ENCODE measurements at regions not wholly inside any gene's neighbourhood (a gene's known extent, or its start where the extent isn't known, plus 50 kb on each side); places are given as distances from the start of the nearest gene placed in this dataset.
A peak's percentile ranks its signal among the peaks of the same experiment; 100 is the strongest.

- Histone ChIP-seq H3K4me1 (ENCODE audit: control insufficient read depth, insufficient read depth, low read length, poor library complexity, severe bottlenecking) (no peaks in the 10 kb centered on the region), H3K9me3 (ENCODE audit: control insufficient read depth in 2 of 2, low read length in 2 of 2) (peaks cover 0 to 2% of the 10 kb centered on the region in 2 experiments), H3K27me3 (ENCODE audit: control insufficient read depth, insufficient read depth, low read length) (peaks cover 19% of the 10 kb centered on the region), H3K27ac (ENCODE audit: insufficient read depth, low read length, poor library complexity, severe bottlenecking) (no peak overlapping the region), H3K4me3 (ENCODE audit: low read depth, low read length) (no peak overlapping the region), H3K36me3 (ENCODE audit: control insufficient read depth, insufficient read depth, low read length) (no peaks in the 10 kb centered on the region)
- Mint-ChIP-seq H3K9me3 (peaks cover 0 to 2% (median 0%) of the 10 kb centered on the region in 7 donors), H3K4me3 (no peak overlapping the region), H3K4me1 (no peaks in the 10 kb centered on the region), H3K27me3 (peaks cover 53% of the 10 kb centered on the region), H3K27ac (no peak overlapping the region), H3K36me3 (no peaks in the 10 kb centered on the region)
- no peak for DNase-seq
- ATAC-seq (ENCODE audit: low read depth in 2 of 2) = no peak
These were observed 205.6 kb downstream of the ALDH8A1 start for GRCh38 chr6:134744301-134744700.

GRCh38 chr6:134741200-134741536, 208.7 kb downstream of the ALDH8A1 start:
- no peak overlapping the region for H3K4me3 Mint-ChIP-seq
- Histone ChIP-seq H3K4me1 (ENCODE audit: control insufficient read depth, insufficient read depth, low read length, poor library complexity, severe bottlenecking) (no peaks in the 10 kb centered on the region), H3K27ac (ENCODE audit: insufficient read depth, low read length, poor library complexity, severe bottlenecking) (no peak overlapping the region), H3K9me3 (ENCODE audit: control insufficient read depth in 2 of 2, low read length in 2 of 2) (no peaks in the 10 kb centered on the region), H3K4me3 (ENCODE audit: low read depth, low read length) (no peak overlapping the region), H3K27me3 (ENCODE audit: control insufficient read depth, insufficient read depth, low read length) (peaks cover 18% of the 10 kb centered on the region), H3K36me3 (ENCODE audit: control insufficient read depth, insufficient read depth, low read length) (no peaks in the 10 kb centered on the region)
- no peaks in the 10 kb centered on the region for H3K36me3 Mint-ChIP-seq
- no peaks in the 10 kb centered on the region for H3K4me1 Mint-ChIP-seq
- H3K27ac Mint-ChIP-seq = no peak overlapping the region
- DNase-seq (no peak), ATAC-seq (ENCODE audit: low read depth in 2 of 2) (no peak)
- H3K27me3 Mint-ChIP-seq = peaks cover 48% of the 10 kb centered on the region
- no peaks in the 10 kb centered on the region for H3K9me3 Mint-ChIP-seq

- Histone ChIP-seq H3K27ac (ENCODE audit: insufficient read depth, low read length, poor library complexity, severe bottlenecking) (no peak overlapping the region), H3K36me3 (ENCODE audit: control insufficient read depth, insufficient read depth, low read length) (no peaks in the 10 kb centered on the region), H3K4me1 (ENCODE audit: control insufficient read depth, insufficient read depth, low read length, poor library complexity, severe bottlenecking) (no peaks in the 10 kb centered on the region), H3K4me3 (ENCODE audit: low read depth, low read length) (no peak overlapping the region), H3K9me3 (ENCODE audit: control insufficient read depth in 2 of 2, low read length in 2 of 2) (no peaks in the 10 kb centered on the region), H3K27me3 (ENCODE audit: control insufficient read depth, insufficient read depth, low read length) (peaks cover 13% of the 10 kb centered on the region)
- H3K27ac Mint-ChIP-seq = no peak overlapping the region
- H3K4me3 Mint-ChIP-seq = no peak overlapping the region
- H3K36me3 Mint-ChIP-seq = no peaks in the 10 kb centered on the region
- H3K27me3 Mint-ChIP-seq = peaks cover 47% of the 10 kb centered on the region
- no peaks in the 10 kb centered on the region for H3K4me1 Mint-ChIP-seq
- DNase-seq (no peak), ATAC-seq (ENCODE audit: low read depth in 2 of 2) (no peak)
- H3K9me3 Mint-ChIP-seq = no peaks in the 10 kb centered on the region
These were observed 209.3 kb downstream of the ALDH8A1 start for GRCh38 chr6:134740473-134741199.

- peaks cover 12% of the 10 kb centered on the region for H3K27me3 ChIP-seq (ENCODE audit: control insufficient read depth, insufficient read depth, low read length)
- DNase-seq (no peak), ATAC-seq (ENCODE audit: low read depth in 2 of 2) (no peak)
- H3K36me3 Mint-ChIP-seq = no peaks in the 10 kb centered on the region
- H3K27ac ChIP-seq (ENCODE audit: insufficient read depth, low read length, poor library complexity, severe bottlenecking) = no peak overlapping the region
- H3K36me3 ChIP-seq (ENCODE audit: control insufficient read depth, insufficient read depth, low read length) = no peaks in the 10 kb centered on the region
- H3K27me3 Mint-ChIP-seq = peaks cover 41% of the 10 kb centered on the region
- H3K9me3 Mint-ChIP-seq = no peaks in the 10 kb centered on the region
- H3K4me1 Mint-ChIP-seq = no peaks in the 10 kb centered on the region
- H3K4me3 ChIP-seq (ENCODE audit: low read depth, low read length) = no peak overlapping the region
- no peaks in the 10 kb centered on the region for H3K9me3 ChIP-seq (ENCODE audit: control insufficient read depth in 2 of 2, low read length in 2 of 2)
- H3K27ac Mint-ChIP-seq = no peak overlapping the region
- no peaks in the 10 kb centered on the region for H3K4me1 ChIP-seq (ENCODE audit: control insufficient read depth, insufficient read depth, low read length, poor library complexity, severe bottlenecking)
- H3K4me3 Mint-ChIP-seq = no peak overlapping the region
These were observed 209.9 kb downstream of the ALDH8A1 start for GRCh38 chr6:134740027-134740373.

GRCh38 chr6:134739299-134740026, 210.4 kb downstream of the ALDH8A1 start:
- H3K4me3 Mint-ChIP-seq = peak overlapping the region in 1 of 4 donors; percentile 43
- H3K4me1 Mint-ChIP-seq = no peaks in the 10 kb centered on the region
- H3K9me3 Mint-ChIP-seq = no peaks in the 10 kb centered on the region

GRCh38 chr6:134738211-134738885, 211.6 kb downstream of the ALDH8A1 start:
- ATAC-seq (ENCODE audit: low read depth in 2 of 2) = no peak
- no peak overlapping the region for H3K27ac Mint-ChIP-seq

More at GRCh38 chr6:134739299-134740026, 210.4 kb downstream of the ALDH8A1 start:
- no peaks in the 10 kb centered on the region for H3K36me3 ChIP-seq (ENCODE audit: control insufficient read depth, insufficient read depth, low read length)
- H3K27me3 ChIP-seq (ENCODE audit: control insufficient read depth, insufficient read depth, low read length) = peaks cover 16% of the 10 kb centered on the region
- Mint-ChIP-seq H3K36me3 (no peaks in the 10 kb centered on the region), H3K27me3 (peaks cover 40% of the 10 kb centered on the region), H3K27ac (no peak overlapping the region)
- no peak for DNase-seq
- no peak overlapping the region for H3K4me3 ChIP-seq (ENCODE audit: low read depth, low read length)
- ATAC-seq (ENCODE audit: low read depth in 2 of 2) = no peak
- H3K4me1 ChIP-seq (ENCODE audit: control insufficient read depth, insufficient read depth, low read length, poor library complexity, severe bottlenecking) = no peaks in the 10 kb centered on the region
- H3K27ac ChIP-seq (ENCODE audit: insufficient read depth, low read length, poor library complexity, severe bottlenecking) = no peak overlapping the region
- H3K9me3 ChIP-seq (ENCODE audit: control insufficient read depth in 2 of 2, low read length in 2 of 2) = no peaks in the 10 kb centered on the region

GRCh38 chr6:134735461-134735860, 214.4 kb downstream of the ALDH8A1 start:
- H3K9me3 Mint-ChIP-seq = no peaks in the 10 kb centered on the region
- no peak overlapping the region for H3K27ac Mint-ChIP-seq
- Histone ChIP-seq H3K36me3 (ENCODE audit: control insufficient read depth, insufficient read depth, low read length) (no peaks in the 10 kb centered on the region), H3K27me3 (ENCODE audit: control insufficient read depth, insufficient read depth, low read length) (peaks cover 17% of the 10 kb centered on the region), H3K9me3 (ENCODE audit: control insufficient read depth in 2 of 2, low read length in 2 of 2) (no peaks in the 10 kb centered on the region), H3K4me3 (ENCODE audit: low read depth, low read length) (no peak overlapping the region), H3K27ac (ENCODE audit: insufficient read depth, low read length, poor library complexity, severe bottlenecking) (no peak overlapping the region), H3K4me1 (ENCODE audit: control insufficient read depth, insufficient read depth, low read length, poor library complexity, severe bottlenecking) (no peaks in the 10 kb centered on the region)
- no peak overlapping the region for H3K4me3 Mint-ChIP-seq
- H3K27me3 Mint-ChIP-seq = peaks cover 27% of the 10 kb centered on the region
- no peak for ATAC-seq (ENCODE audit: low read depth in 2 of 2)
- no peak for DNase-seq
- H3K4me1 Mint-ChIP-seq = no peaks in the 10 kb centered on the region
- no peaks in the 10 kb centered on the region for H3K36me3 Mint-ChIP-seq

More at GRCh38 chr6:134738211-134738885, 211.6 kb downstream of the ALDH8A1 start:
- H3K4me1 Mint-ChIP-seq = no peaks in the 10 kb centered on the region
- no peaks in the 10 kb centered on the region for H3K36me3 ChIP-seq (ENCODE audit: control insufficient read depth, insufficient read depth, low read length)
- peaks cover 31% of the 10 kb centered on the region for H3K27me3 Mint-ChIP-seq
- H3K9me3 Mint-ChIP-seq = no peaks in the 10 kb centered on the region
- H3K36me3 Mint-ChIP-seq = no peaks in the 10 kb centered on the region
- H3K4me3 ChIP-seq (ENCODE audit: low read depth, low read length) = no peak overlapping the region
- no peak overlapping the region for H3K4me3 Mint-ChIP-seq
- H3K27ac ChIP-seq (ENCODE audit: insufficient read depth, low read length, poor library complexity, severe bottlenecking) = no peak overlapping the region
- DNase-seq = no peak
- H3K4me1 ChIP-seq (ENCODE audit: control insufficient read depth, insufficient read depth, low read length, poor library complexity, severe bottlenecking) = no peaks in the 10 kb centered on the region
- no peaks in the 10 kb centered on the region for H3K9me3 ChIP-seq (ENCODE audit: control insufficient read depth in 2 of 2, low read length in 2 of 2)
- peaks cover 18% of the 10 kb centered on the region for H3K27me3 ChIP-seq (ENCODE audit: control insufficient read depth, insufficient read depth, low read length)

Measured in CD4-positive, CD25-positive, alpha-beta regulatory T cell (primary cell).